Mesenteric fat pad (tissue), 1 donor: ENCODE measurements at regions not wholly inside any gene's neighbourhood (a gene's known extent, or its start where the extent isn't known, plus 50 kb on each side); places are given as distances from the start of the nearest gene placed in this dataset.

ENCODE experiments used
- DNase-seq: peaks from one replicate; pipeline ENCODE4 v3.0.0-alpha.2; 2020; ENCODE audit warnings: low spot score
- donor health status: DM: yes; HTN: yes; CAD: no.

DNA sequence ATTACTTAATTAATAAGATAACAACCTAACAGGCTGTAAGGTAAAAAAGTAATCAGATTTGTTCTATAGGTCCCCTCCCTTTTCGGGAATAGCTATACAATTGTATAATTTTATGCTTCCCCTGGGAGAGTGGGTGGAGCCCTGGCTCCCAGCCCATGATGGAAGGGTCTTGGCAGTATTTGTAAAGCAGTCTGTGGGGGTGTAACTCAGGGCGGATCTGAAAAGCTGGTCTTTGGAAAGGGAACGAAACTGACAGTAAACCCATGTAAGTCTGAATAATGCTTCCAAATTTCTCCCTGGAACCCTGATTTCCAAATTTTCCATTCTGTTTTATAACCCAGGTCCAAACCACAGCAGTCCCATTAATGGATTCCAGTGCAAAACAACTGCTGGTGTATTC, 110.4 kb downstream of the DAD1 start:
- no peak for DNase-seq

DNA sequence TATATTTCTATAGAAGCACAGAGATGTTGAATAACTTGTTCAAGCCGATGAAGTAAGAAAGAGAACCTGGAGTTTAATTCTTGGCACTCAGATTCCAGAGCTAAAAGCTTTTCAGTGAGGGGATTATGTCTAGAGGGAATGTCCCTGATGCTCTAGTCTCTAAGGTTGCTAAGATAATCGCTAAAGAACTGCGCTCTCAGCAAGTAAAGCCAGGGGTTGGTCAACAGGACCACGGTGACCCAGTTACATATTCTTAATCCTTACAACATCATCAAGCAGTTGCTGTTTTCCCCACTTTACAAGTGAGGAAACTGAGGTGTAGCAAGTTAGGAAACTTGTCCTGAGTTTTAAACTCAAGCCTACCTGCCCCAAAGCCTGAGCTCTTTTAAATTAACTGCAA, 110.8 kb downstream of the DAD1 start:
- no peak for DNase-seq

DNA sequence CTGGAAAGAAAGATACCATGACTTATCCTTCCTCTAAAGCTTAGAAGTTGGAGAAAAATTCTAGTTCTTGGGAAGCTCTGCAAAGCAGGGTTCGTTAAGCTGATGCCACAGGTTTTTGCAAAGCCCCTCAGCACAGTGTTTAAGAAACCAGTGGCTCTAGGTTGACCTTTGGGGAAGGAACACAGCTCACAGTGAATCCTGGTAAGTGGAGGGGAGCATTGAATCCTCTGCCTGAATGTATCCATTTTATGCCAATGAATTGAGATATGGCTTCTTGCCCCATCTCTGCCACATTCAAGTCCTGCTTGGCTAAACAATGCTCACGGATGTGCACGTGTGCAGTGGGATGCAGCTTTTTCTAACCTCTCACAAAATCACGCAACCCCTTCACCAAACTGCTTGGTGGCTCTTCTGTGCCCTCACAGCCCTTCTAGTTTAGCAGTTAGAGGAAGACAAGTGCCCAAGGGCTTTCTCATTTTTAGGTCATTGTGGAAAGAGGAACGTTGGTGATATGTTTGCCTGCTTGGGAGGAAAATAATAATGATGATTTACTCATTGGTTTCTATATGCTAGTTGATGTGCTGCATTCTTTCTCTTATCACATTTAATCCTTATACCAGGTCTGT, 111.3 kb downstream of the DAD1 start:
- no peak for DNase-seq

DNA sequence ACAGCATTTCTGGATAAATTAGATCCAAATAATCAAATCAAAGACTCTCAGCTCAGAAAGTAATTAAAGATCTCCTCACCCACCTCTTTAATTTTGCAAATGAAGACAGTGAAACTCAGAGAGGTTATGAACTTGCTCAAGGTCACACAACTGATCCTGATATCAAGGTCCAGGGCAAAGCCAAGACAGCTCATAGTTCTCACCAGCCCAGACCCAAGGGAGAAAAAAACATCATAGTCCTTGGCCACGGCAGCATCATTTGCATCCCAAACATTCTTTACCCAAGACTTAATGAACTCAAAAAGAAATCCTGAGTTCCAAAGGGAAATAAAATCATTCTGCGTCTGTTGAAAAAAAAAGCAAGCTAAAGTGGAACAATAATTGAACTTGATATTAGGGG, 112.1 kb downstream of the DAD1 start:
- DNase-seq: no peak

DNA sequence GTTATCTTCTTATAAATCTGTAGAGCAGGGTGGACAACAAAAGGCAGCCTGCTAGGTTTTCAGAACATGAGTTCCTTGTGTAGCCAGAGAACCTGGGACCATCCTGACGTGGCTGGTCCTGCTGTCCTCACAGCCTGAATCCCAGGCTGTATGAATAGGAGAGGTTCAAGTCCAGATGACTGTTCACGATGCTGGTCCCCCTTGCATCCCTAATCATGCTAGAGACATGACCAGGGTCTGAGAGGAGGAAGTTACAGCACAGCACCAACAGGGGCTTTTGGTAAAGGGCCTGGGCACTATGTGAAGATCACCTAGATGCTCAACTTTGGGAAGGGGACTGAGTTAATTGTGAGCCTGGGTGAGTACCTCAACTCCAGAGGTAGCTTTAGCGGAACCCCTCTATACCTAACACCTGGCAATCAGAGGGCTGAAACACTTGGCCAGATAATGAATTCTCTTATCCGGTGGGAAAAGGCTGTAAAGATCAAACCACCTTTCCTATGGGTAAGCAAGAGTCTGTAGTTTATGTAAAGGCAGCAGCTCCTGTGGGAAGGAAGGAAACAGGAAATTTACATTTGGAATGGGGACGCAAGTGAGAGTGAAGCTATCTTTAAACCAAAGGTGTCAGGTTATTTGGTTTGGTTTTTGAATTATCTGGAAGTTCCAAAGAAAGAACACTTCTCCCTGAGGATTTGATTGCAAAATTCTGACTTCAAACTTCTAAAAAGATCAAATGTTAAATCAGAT, 112.8 kb downstream of the DAD1 start:
- no peak for DNase-seq

DNA sequence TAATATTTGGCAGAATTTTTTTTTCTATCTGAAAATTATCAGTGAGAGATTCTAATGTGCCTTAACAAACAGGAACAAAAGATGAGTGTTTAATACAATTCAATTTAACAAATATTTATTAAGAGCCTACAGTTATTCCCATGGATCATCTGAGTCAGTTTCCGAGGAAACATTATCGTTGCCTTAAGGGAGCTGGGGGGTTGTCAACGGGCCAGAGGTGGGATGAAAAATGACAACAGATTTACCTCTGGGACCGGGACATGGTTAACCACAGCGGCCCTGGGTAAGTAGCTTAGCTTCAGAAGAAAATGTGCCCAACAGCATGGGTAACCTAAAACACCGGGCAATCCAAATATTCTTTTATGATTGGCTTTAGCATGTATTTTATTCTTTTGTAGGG, 113.6 kb downstream of the DAD1 start:
- no peak for DNase-seq

DNA sequence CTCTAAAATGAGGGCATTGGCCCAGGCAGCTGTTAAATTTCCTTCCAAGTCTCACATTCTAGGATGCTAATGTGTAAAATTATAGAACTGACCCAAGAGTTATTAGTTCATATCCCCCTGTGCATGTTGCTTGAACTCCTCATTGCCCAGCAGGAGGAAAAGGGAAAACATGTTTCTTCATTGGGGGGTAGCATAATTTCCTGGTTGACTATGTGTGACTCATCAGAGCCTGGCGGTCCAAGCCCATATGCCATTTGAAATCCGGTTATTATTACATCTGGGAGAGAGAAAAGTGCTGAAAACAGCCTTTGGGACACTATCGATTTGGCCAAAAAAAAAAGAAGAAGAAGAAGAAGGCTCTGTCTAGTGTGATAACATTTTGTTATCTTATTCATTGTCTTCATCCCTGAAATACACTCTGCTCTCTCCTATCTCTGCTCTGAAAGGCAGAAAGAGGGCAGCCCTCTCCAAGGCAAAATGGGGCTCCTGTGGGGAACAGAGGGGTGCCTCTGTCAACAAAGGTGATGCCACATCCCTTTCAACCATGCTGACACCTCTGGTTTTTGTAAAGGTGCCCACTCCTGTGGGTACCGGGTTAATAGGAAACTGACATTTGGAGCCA, 114.2 kb downstream of the DAD1 start:
- DNase-seq: no peak

DNA sequence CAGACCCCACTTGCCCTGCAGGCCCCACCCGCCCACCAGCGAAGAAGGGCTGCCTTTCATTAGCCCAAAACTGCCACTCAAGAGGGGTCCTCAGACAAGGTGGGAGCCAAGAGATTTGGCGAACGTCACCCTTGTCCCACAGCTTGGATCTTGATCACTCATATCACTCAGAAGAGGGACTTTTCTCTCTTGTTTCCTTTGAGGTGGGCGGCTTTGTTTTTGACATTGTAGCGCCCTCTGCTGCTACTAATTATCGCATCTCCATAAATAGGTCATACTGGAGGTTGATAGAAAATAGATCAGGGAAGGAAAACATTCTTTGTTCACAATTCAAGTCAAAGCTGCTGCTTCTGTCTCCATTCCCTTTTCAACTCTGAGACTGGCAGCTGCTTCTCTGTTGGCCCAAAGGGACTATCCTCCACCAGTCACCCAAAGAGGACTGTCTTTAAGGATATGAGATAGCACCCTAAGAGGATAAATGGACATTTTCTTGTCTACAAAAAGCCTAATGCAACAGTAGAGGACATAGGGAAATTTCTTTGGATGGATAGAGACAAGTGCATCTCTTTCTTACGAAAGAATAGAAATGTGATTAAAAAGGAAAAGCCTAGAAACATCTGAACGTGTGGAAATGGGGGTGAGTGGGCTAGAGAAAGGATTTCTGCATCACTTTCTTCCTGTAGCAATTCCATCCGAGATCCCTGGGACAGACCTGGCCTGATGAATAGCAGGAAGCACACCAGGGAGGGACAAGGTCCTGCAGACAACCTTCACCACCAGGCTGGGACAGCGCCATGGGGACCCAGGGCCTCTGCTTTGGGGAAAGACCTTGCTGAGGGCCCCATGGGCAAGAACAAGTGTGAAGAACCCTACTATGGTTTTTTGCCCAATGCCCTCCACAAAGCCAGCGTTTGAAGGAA, 115.8 kb downstream of the DAD1 start:
- no peak for DNase-seq

DNA sequence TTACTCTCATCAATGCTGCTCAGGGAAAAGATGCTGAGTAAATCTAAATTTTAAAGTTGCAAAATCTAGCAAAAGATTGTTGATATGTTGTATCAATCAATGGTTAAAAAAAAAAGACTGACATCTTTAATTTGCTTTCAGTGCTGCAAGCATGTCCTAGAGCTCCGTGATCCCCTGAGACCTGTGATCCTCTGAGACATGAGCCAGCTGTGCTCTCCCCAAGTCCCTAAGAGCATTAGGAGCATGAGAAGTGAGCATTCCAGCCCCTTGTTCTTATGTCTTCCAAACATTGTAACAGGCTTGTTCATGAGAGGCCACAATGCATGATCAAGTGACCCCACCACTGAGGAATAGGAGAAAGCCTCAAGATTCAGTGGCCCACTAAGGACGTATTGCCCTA, 116.6 kb downstream of the DAD1 start:
- no peak for DNase-seq

DNA sequence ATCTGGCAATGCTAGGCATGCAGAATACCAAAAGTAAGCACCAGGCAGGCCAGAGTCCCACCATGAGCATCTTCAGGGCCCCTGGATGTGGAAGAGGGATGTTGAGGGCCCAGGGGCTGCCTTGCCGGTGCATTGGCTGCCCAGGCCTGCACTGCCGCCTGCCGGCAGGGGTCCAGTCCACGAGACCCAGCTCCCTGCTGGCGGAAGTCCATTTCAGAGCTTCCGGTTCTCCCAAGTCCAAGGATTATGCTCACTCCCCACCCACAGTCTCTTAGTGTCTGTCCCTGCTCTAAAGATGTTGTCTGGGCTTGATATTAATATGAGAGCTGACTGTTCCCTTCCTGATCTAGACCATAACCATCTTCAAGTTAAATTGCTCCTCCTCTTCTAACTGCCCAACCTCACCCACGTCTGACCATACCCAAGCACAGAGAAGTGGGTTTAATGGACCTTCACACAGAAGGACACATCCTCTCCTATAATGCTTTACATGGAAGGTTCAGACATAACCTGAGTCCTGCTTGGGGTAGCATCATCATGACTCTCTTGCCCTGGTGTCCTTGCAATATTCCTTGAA, 117.4 kb downstream of the DAD1 start:
- no peak for DNase-seq

DNA sequence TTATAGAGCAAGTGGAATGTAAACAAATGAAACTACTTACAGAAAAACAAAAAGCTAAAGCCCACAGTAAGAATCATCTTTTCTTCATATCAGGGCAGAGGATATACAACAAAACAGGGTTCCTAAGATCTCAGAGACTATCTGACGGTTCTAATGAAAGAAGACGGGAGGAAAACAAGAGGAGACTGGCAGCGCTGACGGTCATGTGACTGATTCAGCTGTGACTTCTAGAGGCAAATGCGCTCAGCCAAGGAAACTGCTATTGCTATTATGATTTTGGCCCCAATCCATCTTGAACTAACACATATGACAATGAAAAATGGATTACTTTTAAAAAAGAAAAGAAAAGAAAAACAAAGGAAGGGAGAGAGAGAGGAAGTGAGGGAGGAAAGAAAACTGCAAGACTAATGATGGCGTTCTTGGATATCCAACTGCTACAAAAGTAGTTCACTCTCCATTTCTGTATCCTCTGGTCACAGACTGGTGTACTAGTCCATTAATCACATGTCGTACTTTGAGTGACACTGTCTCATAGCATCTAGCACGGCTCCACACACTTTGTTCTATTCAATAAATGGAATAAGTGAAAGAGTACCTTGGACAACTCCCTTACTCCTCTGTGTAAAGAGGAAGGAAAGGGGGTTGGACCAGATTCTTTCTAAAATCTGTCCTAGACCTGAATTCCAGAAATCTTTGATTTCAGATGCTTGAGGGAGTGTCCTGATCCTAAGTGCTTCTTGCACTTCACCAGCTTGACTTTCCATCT, 119.3 kb downstream of the DAD1 start:
- no peak for DNase-seq

DNA sequence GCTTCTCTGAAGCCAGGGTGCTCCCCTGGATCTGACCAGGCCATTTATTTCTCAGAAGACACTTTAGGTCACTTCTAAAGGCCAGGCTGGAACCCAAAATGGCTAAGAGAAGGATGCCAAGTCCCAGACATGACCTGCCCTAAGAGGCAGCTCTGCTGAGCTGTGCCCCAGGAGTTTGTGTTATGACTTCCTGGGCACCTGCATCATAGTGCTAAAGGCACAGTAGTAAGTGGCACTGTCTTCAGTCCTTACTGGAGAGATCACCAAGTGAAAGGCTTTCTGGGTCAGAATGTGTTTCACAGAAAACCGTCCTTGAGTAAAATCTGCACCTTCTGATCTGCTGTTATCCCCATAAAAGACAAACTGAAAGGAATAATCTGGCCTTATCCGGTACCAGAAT, 120.2 kb downstream of the DAD1 start:
- no peak for DNase-seq

DNA sequence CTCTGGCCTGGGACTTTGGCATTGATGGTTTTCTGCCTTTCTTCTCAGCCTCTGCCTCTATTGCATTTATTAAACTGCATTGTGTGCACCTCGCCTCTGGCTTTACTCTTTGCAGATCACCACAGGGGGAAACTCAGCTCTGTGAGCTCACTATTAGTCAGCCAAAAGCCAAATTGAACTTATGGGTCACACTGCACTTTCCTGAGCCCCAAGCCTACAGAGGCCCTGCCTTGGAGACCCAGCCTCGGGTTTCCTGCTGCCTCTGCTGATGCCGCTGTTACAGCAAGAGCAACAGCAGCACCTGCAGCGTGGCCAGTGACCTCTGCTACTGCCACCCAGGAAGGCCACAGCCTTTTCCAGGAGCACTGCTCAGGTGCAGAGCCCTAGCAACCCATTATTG, 122.5 kb downstream of the DAD1 start:
- no peak for DNase-seq

DNA sequence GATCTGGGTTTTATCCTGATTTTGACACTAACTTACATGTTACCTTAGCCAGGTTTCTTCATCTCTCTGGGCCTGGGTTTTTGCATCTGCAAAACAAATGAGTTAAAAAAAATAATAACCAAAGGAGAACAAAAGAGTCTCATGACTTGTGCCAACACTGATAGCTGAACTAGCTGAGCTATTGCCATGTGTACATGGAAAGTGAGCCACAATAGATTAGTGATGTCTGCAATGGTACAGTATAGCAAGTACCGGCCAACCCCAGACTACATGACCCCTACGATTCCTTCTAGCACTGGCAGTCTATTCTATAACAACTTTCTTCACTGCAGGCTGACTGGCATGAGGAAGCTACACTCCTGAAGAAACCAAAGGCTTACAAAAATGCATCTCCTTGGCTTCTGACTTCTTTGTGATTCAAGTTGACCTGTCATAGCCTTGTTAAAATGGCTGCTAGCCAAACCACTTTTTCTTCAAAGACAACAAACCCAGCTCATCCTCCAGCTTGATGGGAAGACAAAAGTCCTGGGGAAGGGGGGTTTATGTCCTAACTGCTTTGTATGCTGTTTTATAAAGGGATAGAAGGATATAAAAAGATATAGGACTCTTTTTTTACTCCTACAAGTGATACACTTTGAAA, 123.7 kb downstream of the DAD1 start:
- DNase-seq: no peak

DNA sequence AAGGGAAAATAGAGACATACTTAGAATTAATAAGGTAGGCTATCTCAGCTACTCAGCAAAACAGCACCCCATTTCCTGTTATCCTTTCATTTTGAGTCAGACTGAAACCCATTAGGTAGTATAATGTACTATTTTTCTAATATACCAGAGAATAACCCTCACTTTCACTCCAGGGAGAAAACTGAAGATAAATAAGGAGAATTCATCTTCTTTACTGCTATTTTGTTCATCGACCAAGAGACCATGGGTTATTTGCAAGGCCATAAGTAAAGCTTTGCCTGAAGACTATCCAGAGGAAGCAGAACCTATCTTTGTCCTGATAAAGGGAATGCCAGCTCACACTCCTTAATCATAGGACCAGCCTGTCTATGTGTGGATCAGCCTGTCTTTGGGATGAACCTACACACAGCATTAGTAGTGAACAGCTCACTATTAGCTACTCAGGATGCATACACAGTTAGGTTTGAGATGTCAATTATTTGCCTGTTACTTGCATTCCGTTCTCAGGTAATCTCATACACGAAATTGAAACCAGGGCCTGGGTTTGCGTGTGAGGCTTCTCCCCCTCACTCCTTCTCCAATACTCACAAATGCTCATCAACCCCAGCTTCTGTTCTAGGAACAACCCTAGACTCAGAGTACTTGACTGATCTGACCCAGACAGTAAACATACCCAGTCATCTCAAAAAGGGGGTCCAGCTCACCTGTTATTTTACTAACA, 124.4 kb downstream of the DAD1 start:
- no peak for DNase-seq

DNA sequence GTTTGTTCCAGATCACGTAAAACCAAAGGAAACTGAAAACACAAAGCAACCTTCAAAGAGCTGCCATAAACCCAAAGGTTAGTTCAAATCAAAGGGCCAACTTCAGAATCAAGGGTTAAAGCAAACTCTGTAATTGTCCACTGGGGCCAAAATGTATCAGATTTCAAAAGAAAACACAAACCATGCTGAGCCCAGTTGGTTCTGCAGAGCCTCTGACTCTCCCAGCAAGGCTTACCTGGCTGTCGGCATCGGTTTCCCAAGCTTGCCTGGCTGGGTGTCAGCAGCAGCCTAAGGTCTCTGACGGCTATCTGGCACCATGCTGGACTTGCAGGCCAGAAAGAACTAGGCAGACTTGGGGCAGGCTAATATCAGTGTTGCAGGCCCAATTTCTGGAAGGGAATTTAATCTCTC, 125.3 kb downstream of the DAD1 start:
- DNase-seq: no peak

DNA sequence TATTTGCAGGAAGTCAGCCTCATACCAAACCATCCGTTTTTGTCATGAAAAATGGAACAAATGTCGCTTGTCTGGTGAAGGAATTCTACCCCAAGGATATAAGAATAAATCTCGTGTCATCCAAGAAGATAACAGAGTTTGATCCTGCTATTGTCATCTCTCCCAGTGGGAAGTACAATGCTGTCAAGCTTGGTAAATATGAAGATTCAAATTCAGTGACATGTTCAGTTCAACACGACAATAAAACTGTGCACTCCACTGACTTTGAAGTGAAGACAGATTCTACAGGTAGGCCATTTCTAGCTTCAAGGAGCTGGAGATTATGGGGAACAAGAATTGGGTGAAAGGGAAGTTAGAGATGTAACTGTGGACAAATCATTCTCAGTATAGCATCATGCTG, 126.1 kb downstream of the DAD1 start:
- no peak for DNase-seq

DNA sequence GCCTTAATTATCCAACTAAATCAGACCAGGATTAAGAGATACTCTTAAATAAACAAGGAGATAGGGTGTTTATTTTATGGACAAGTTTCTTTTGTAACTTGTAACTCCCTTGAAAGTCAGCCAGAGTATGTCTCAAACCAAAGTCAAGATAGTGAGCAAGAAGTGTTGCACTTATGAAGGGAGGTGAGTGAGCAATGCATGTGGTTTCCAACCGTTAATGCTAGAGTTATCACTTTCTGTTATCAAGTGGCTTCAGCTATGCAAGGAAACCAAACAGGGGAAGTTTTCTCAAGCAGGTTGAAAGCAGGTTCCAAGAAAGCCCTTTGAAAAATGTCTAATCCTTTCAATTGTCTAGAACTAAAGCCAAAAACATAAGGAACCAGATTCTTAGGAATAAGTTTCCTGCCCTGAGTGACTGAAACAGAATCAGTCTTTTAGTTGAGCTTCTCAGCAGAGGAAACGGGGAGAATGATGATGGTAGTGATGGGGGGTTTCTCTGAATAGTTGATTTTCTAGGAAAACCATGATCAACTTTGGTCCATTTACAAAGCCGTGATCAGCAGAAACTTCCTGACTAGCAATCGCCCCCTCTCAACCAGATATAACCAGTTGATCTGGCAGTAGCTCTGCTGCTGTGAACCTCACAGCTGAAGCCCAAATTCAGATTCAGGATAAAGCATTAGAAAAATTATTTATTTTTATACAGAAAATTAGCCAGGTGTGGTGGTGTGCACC, 128.4 kb downstream of the DAD1 start:
- DNase-seq: no peak

DNA sequence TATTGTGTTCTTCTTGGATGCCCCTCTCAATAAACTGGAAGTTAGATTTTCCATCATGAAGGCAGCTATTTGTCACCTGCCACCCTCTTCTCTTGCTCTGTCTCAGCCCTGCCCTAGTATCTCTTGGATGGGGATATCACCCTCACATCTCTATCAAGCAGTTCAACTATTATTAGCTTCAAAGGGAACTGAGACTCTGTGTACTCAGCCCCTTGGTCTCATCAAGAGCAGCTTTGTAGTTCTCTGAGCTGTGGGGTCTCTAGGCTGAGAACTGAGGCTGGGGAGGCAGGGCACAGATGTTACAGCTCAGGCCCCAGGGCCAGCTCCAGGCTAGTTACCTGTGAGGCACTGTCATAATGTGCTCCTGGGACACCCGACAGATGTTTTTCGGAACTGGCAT, 130.3 kb downstream of the DAD1 start:
- no peak for DNase-seq
